ENCODE measurements at regions not wholly inside any gene's neighbourhood (a gene's known extent, or its start where the extent isn't known, plus 50 kb on each side); places are given as distances from the start of the nearest gene placed in this dataset.

DNA sequence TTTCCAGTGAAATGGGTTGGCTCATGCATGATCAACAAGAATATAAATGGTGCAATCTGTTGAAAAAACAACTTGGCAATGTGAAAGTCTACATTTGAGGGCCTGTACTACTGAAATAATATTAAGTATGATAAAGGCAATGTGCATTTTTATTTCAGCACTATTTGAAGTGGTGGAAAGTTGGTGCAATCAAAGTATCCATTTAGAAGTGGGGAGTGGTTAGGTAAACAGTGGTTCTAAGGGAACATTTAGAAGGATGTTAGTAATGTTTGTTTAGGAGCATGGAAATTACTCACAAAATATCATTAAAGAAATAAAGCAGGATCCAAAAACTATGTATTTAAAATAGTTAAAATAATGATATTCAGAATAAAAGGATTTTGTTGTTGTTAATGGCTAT lies 60.2 kb downstream of the CHRM3 start:
- TF ChIP-seq EZH2phosphoT487 (IDR thresholded peaks at IDR 0.05; ENCODE audit: low read length), result no peak
- TF ChIP-seq, protein P1, sequence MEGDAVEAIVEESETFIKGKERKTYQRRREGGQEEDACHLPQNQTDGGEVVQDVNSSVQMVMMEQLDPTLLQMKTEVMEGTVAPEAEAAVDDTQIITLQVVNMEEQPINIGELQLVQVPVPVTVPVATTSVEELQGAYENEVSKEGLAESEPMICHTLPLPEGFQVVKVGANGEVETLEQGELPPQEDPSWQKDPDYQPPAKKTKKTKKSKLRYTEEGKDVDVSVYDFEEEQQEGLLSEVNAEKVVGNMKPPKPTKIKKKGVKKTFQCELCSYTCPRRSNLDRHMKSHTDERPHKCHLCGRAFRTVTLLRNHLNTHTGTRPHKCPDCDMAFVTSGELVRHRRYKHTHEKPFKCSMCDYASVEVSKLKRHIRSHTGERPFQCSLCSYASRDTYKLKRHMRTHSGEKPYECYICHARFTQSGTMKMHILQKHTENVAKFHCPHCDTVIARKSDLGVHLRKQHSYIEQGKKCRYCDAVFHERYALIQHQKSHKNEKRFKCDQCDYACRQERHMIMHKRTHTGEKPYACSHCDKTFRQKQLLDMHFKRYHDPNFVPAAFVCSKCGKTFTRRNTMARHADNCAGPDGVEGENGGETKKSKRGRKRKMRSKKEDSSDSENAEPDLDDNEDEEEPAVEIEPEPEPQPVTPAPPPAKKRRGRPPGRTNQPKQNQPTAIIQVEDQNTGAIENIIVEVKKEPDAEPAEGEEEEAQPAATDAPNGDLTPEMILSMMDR (IDR thresholded peaks at IDR 0.05; ENCODE audit: low read length), result no peak
- TF ChIP-seq EZH2 (optimal IDR thresholded peaks at IDR 0.05; ENCODE audit: low read depth, low read length), result no peak
